AG10803 (cell line): ENCODE measurements at regions not wholly inside any gene's neighbourhood (a gene's known extent, or its start where the extent isn't known, plus 50 kb on each side); places are given as distances from the start of the nearest gene placed in this dataset.
"Not testable (repeated sequence)": the region's sequence is repeated elsewhere in the genome, so short reads cannot be mapped to it uniquely, and the experiment has no call there.

Source experiments
- DNase-seq: peaks from one replicate; pipeline ENCODE4 v3.0.0; 2010; ENCODE audit warnings: low read depth
- H3K4me3 ChIP-seq: 2 replicates; pipeline ENCODE4 v1.5.1; 2011; ENCODE audit warnings: mild to moderate bottlenecking, low read length, control low read depth
- TF ChIP-seq, protein P1 (sequence below): conservative IDR thresholded peaks from 2 replicates; pipeline ENCODE4 v1.5.1; 2011; ENCODE audit warnings: mild to moderate bottlenecking, low read length, control low read depth, inconsistent platforms

DNA sequence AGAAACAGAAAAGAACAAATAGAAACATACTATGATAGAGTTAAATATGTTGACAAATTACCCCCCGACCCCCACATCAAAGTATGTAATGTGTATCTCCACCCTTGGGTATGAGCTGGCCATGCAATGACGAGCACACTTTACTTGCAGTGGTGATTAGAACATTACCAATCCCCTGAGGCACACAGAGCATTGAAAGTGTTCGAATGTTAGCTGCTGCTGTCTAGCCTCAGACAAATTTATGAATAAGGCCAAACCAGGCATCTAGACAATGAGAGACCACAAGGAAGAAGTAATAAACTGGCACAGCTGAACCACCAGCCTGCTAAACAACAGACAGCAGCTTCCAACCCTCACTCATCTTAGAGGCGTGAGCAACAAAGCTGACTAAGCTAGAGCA lies 380.5 kb downstream of the DSEL start:
- TF ChIP-seq, protein P1, sequence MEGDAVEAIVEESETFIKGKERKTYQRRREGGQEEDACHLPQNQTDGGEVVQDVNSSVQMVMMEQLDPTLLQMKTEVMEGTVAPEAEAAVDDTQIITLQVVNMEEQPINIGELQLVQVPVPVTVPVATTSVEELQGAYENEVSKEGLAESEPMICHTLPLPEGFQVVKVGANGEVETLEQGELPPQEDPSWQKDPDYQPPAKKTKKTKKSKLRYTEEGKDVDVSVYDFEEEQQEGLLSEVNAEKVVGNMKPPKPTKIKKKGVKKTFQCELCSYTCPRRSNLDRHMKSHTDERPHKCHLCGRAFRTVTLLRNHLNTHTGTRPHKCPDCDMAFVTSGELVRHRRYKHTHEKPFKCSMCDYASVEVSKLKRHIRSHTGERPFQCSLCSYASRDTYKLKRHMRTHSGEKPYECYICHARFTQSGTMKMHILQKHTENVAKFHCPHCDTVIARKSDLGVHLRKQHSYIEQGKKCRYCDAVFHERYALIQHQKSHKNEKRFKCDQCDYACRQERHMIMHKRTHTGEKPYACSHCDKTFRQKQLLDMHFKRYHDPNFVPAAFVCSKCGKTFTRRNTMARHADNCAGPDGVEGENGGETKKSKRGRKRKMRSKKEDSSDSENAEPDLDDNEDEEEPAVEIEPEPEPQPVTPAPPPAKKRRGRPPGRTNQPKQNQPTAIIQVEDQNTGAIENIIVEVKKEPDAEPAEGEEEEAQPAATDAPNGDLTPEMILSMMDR, result no peak
- H3K4me3 ChIP-seq, result no peak overlapping the region
- no peak for DNase-seq

DNA sequence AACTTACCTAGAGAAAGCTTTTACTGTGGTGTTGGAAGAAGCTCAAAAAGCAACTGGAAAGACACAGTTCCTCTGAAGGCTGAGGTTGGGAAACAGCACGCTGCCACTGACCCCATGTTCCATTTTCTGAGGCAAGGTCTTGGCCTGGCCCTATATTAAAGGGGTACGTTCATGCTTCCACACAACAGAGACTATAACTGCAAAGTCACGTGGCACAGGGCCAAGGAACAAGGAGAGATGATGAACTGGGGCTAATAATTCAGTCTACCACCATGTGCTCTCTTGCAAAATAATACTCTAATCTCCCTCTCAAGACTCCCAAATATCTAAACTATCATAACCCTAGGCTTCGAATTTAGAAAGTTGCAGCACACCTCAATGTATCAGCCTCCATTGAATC lies 381.6 kb downstream of the DSEL start:
- H3K4me3 ChIP-seq, result no peak overlapping the region
- no peak for DNase-seq
- TF ChIP-seq, protein P1, result no peak

DNA sequence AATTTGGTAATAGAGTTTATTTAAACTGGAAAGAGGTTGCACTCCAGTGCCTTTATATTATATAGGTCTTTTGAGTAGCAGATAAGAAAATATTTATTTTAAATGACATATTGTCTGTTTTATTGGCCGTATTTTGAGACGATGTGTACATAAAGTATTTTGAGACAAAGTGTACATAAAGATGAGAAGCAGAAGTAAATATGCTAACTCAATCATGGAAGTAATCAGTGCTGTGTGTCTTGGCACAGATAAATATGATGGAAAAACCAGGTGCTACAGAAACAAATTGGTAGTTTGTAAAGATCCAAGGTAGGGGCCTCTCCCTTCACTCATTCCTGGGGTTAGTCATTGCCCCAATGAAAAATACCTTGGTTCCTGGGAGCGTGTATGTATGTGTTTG lies 382.9 kb downstream of the DSEL start:
- DNase-seq, result no peak
- TF ChIP-seq, protein P1, result no peak
- H3K4me3 ChIP-seq, result no peak overlapping the region

DNA sequence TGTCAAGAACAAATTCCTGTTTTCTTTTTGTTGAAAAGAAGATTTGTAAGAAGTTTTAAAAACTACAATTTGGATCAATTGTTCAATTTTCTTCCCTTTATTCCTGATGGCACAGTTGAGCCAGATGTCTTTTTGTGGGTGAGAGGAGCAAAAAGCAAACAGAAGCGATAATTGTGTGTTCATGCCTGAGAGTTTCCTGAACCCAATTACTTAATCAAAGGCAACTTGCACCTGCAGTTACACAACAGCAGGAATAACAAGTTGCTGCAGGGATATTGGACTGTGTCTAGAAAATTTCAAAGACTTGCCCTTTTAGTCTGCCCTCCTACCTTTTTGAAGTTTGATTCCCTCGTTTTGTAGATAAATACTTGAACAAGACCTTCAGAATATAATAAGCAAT lies 383.6 kb downstream of the DSEL start:
- DNase-seq, result no peak
- H3K4me3 ChIP-seq, result no peak overlapping the region
- TF ChIP-seq, protein P1, result no peak

DNA sequence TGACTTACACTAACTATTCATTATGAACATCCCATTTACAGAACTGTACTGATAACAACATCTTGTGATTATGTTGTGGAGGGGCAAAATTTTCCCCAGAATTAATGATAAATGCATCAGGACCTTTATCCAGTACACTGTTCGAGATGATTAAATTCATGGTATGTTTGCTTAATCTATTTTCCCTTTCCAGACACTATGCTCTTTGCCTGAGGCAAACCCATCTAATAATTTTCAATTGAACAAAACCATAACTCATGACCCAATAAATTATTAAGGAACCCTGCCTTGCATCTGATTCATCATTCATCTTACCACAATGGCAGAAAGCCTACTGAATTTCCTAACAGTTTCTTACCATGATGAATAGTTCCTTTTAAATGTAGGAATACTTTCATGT lies 385.0 kb downstream of the DSEL start:
- H3K4me3 ChIP-seq, result no peak overlapping the region
- no peak for DNase-seq
- TF ChIP-seq, protein P1, result no peak

DNA sequence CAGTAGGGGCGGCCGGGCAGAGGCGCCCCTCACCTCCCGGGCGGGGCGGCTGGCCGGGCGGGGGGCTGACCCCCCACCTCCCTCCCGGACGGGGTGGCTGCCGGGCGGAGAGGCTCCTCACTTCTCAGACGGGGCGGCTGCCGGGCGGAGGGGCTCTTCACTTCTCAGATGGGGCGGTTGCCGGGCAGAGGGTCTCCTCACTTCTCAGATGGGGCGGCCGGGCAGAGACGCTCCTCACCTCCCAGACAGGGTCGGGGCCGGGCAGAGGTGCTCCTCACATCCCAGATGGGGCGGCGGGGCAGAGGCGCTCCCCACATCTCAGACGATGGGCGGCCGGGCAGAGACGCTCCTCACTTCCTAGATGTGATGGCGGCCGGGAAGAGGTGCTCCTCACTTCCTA lies 389.8 kb downstream of the DSEL start:
- DNase-seq, H3K4me3 ChIP-seq: not testable (repeated sequence)

DNA sequence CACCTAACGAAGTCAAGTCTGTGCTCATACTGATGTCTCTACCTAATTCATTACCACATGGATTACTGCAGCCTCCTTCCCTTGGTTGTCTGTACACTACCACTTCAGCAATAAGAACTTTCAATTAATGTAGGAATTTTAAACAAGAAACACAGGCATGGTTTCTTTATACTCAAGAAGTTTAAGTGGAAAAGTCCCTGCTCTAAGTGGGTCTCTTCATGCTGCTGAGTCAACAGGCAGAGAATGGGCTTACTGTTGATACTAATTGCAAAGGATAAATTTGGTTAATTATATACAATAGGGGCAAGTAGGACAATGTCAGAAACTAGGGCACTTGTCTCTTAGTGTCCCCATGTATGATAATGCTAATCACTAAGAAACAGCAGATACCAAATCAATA lies 392.6 kb downstream of the DSEL start:
- no peak for DNase-seq
- no peak overlapping the region for H3K4me3 ChIP-seq
- TF ChIP-seq, protein P1, result no peak

DNA sequence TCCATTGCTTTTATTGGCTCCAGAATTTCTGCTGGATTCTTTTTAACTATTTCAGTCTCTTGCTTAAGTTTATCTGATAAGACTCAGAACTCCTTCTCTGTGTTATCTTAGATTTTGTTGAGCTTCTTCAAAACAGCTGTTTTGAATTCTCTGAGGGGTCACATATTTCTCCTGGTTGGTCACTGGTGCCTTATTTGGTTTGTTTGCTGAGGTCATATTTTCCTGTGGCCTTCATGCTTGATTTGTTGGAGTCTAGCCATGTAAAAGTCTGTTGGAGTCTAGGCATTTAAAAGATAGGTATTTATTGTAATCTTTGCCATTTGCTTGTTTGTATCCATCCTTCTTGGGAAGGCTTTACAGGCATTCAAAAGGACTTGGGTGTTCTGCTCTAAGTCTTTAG lies 398.7 kb downstream of the DSEL start:
- H3K4me3 ChIP-seq, result no peak overlapping the region
- TF ChIP-seq, protein P1, result no peak
- no peak for DNase-seq
